ENCODE measurements at regions not wholly inside any gene's neighbourhood (a gene's known extent, or its start where the extent isn't known, plus 50 kb on each side); places are given as distances from the start of the nearest gene placed in this dataset.

DNA sequence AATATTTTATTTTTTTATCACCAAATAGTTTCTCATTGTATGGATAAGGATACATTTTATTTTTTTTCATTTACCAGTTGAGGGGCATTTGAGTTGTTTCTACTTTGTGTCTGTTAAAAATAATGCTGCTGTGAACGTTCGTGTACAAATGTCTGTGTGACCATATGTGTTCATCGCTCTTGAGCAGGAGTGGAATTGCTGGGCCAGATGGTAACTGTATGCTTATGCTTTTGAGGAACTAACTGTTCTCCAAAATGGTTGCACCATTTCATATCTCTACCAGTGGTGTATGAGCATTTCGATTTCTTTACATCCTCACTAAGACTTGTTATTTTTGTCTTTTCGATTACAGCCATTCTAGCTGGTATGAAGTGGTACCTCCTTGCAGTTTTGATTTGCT lies 212.5 kb upstream of the N4BP1 start:
- no peak overlapping the region for H3K4me3 ChIP-seq (replicated peaks; ENCODE audit: low read depth, low read length)
- TF ChIP-seq, protein P1, sequence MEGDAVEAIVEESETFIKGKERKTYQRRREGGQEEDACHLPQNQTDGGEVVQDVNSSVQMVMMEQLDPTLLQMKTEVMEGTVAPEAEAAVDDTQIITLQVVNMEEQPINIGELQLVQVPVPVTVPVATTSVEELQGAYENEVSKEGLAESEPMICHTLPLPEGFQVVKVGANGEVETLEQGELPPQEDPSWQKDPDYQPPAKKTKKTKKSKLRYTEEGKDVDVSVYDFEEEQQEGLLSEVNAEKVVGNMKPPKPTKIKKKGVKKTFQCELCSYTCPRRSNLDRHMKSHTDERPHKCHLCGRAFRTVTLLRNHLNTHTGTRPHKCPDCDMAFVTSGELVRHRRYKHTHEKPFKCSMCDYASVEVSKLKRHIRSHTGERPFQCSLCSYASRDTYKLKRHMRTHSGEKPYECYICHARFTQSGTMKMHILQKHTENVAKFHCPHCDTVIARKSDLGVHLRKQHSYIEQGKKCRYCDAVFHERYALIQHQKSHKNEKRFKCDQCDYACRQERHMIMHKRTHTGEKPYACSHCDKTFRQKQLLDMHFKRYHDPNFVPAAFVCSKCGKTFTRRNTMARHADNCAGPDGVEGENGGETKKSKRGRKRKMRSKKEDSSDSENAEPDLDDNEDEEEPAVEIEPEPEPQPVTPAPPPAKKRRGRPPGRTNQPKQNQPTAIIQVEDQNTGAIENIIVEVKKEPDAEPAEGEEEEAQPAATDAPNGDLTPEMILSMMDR (IDR thresholded peaks at IDR 0.05; ENCODE audit: low read length, missing control alignments) = no peak
- DNase-seq (ENCODE audit: low read depth) = no peak

DNA sequence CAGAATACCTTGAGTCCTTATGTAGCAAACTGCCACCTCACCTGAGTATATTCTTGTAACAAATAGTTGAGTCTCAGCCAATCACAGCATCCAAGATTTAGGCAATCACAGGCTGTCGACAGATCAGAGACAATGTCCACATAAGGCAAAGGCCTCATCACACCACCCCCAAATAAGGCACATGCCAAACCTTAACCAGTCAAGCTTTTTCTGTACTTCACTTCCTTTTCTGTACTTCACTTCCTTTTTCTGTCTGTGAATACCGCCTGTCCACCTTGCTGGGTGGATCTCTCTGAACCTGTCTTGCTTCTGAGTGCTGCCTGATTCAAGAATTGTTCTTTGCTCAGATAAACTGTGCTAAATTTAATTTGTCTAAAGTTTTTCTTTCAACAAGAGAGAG lies 210.4 kb upstream of the N4BP1 start:
- TF ChIP-seq, protein P1 (IDR thresholded peaks at IDR 0.05; ENCODE audit: low read length, missing control alignments) = no peak
- DNase-seq (ENCODE audit: low read depth) = no peak
- no peak overlapping the region for H3K4me3 ChIP-seq (replicated peaks; ENCODE audit: low read depth, low read length)

DNA sequence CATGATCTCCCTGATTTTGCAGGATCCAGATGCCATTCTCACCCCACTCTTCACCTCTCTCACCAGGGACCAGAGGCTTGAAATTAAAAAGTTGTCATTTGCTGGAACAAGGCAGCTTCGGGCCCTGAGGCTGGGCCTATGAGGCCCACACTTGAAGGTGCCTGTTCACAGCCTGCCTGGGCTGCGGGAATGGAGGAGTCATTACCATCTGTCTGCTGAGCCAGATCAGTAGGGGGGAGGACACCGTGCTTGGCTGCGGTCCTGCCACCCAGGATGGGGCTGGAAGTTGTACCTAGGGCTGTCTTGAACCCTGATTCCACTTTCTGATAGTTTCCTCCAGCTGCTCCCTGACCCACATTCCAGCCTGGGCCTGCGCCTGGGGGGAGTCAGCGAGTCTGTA lies 208.3 kb upstream of the N4BP1 start:
- TF ChIP-seq, protein P1 (IDR thresholded peaks at IDR 0.05; ENCODE audit: low read length, missing control alignments) = no peak
- no peak for DNase-seq (ENCODE audit: low read depth)
- H3K4me3 ChIP-seq (replicated peaks; ENCODE audit: low read depth, low read length) = no peak overlapping the region

DNA sequence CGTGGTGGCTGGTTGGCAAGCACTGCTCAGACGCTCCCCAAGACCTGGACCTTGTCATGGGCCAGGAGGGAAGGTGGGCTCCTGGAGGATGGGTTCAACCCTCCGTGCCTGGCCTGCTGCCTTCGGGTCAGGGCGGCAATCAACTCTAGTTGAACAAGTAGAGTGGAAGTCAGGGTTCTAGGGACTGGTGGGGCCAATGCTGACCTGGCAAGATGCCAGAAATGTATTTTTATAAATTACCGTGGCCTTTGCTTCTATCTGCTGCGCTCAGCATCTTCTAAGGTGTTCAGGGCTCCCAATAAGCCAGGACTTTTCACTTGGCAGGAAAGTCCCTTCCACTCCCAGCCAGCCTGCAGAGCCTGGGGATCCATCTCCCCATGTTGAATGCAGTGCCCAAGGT lies 207.1 kb upstream of the N4BP1 start:
- H3K4me3 ChIP-seq (replicated peaks; ENCODE audit: low read depth, low read length) = no peak overlapping the region
- TF ChIP-seq, protein P1 (IDR thresholded peaks at IDR 0.05; ENCODE audit: low read length, missing control alignments) = no peak
- DNase-seq (ENCODE audit: low read depth) = no peak

DNA sequence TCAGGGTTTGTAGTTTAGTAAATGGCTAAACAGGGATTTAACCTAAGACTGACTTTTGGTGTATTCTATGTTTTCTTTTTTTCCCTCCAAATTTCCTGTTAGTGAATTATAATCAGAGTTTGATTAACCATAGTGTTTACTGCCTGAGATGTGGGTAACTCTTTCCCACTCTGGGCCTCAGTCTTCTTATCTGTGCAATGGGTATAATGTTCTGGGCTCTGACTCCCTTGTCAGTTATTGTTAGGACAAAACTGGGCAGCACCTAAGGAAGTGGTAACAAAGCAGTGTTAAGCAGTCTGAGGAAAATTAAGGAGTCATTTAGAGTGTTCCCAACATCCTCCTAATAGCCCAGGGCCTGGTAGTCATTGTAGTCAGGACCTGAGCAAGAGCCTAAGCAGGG lies 206.4 kb upstream of the N4BP1 start:
- TF ChIP-seq, protein P1 (IDR thresholded peaks at IDR 0.05; ENCODE audit: low read length, missing control alignments) = no peak
- H3K4me3 ChIP-seq (replicated peaks; ENCODE audit: low read depth, low read length) = no peak overlapping the region
- DNase-seq (ENCODE audit: low read depth) = no peak

DNA sequence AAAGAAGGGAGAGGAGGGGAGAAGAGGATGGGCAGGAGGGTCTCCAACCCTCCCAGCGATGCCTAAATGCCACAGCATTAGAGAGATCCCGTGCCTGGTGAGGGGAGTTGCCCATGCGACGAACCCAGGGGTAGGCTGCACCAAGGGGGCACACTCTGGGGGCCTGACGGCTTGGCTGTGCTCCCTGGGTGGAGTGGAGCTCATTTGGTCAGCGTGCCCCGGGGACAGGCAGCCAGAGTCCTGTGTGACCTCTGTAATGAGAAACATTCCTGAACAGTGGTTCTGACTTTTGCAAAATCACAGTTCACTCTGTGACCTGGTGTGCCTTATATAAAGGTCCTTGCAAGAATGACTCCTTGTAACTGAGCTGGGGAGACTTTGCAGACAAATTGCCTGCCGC lies 205.0 kb upstream of the N4BP1 start:
- TF ChIP-seq, protein P1 (IDR thresholded peaks at IDR 0.05; ENCODE audit: low read length, missing control alignments) = no peak
- no peak overlapping the region for H3K4me3 ChIP-seq (replicated peaks; ENCODE audit: low read depth, low read length)
- DNase-seq (ENCODE audit: low read depth) = no peak

DNA sequence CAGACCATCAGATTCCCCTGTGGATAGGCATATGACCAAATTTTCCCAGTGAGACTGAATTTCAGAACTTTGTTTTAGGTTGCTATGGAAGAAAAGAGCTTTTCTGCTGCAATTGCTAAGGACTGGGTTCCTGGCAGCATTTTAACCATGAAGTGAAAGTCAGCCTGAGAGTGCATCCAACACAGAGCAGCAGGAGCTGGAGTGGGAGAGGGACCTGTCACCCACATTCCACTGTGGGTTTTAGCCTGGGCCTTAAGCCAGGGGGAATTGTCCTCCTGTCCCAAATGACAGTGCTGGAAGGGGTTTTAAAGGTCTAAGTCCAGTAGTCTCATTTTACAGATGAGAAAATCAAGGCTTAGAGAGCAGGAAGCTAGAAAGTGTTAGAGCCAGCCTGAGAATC lies 203.5 kb upstream of the N4BP1 start:
- TF ChIP-seq, protein P1 (IDR thresholded peaks at IDR 0.05; ENCODE audit: low read length, missing control alignments) = no peak
- H3K4me3 ChIP-seq (replicated peaks; ENCODE audit: low read depth, low read length) = no peak overlapping the region
- DNase-seq (ENCODE audit: low read depth) = no peak
